ENCODE measurements at regions not wholly inside any gene's neighbourhood (a gene's known extent, or its start where the extent isn't known, plus 50 kb on each side); places are given as distances from the start of the nearest gene placed in this dataset.
A peak's percentile ranks its signal among the peaks of the same experiment; 100 is the strongest.

- no peak for DNase-seq (ENCODE audit: insufficient read length, low spot score)
- TF ChIP-seq POLR2A (IDR thresholded peaks at IDR 0.05; ENCODE audit: low read depth, low read length): no peak
- peak; percentile 43 for FAIRE-seq
Measured at GRCh38 chr18:60984510-60984909, 348.7 kb upstream of the CDH20 start.

GRCh38 chr18:60987963-60988362 lies 345.3 kb upstream of the CDH20 start:
- DNase-seq (ENCODE audit: insufficient read length, low spot score) (no peak), FAIRE-seq (no peak)
- TF ChIP-seq POLR2A (IDR thresholded peaks at IDR 0.05; ENCODE audit: low read depth, low read length): no peak

DNA sequence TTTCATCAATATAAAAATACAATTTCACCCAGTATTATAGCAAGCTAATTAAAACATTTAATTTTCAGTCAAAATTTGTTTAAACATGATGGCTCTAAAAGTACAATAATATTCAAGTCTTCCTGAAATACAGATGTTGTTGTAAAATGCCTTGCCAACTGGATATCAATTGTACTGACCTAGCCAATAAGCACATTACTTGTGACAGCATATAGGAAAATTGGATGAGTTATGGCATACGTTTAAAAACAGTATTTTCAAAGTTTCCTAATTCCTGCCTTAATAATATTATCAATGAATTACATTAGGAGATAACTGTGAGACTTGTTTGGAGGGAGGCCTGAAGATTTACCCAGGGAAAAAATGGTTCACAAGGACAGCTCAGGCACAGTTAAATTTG lies 336.9 kb upstream of the CDH20 start:
- FAIRE-seq: no peak
- no peak for TF ChIP-seq POLR2A (IDR thresholded peaks at IDR 0.05; ENCODE audit: low read depth, low read length)

GRCh38 chr18:60996822-60997221 lies 336.4 kb upstream of the CDH20 start:
- FAIRE-seq (no peak), DNase-seq (ENCODE audit: insufficient read length, low spot score) (no peak)
- TF ChIP-seq POLR2A (IDR thresholded peaks at IDR 0.05; ENCODE audit: low read depth, low read length): no peak

More for the DNA sequence above, 336.9 kb upstream of the CDH20 start:
- DNase-seq (ENCODE audit: insufficient read length, low spot score): no peak

DNA sequence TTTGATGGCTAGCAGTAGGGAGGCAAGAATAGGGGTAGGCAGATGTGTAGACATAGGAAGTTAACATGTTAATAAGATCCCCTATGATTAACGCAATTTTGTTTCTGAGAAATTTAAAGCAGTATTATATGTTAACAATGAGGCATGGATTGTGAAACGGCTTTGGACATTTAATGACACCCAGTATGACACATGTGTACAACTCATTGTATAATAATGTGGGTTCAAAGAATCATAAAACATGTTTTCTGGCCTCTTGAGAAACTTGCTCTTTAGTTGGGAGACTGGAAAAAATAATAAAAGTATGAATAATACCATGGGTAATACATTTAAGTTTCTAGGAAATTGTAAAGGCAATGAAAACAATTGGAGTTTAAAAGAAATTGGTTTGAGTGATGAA lies 332.1 kb upstream of the CDH20 start:
- no peak for TF ChIP-seq POLR2A (IDR thresholded peaks at IDR 0.05; ENCODE audit: low read depth, low read length)
- FAIRE-seq (no peak), DNase-seq (ENCODE audit: insufficient read length, low spot score) (no peak)

- TF ChIP-seq POLR2A (IDR thresholded peaks at IDR 0.05; ENCODE audit: low read depth, low read length): no peak
- FAIRE-seq (no peak), DNase-seq (ENCODE audit: insufficient read length, low spot score) (no peak)
Measured at GRCh38 chr18:61006687-61007224, 326.5 kb upstream of the CDH20 start.

DNA sequence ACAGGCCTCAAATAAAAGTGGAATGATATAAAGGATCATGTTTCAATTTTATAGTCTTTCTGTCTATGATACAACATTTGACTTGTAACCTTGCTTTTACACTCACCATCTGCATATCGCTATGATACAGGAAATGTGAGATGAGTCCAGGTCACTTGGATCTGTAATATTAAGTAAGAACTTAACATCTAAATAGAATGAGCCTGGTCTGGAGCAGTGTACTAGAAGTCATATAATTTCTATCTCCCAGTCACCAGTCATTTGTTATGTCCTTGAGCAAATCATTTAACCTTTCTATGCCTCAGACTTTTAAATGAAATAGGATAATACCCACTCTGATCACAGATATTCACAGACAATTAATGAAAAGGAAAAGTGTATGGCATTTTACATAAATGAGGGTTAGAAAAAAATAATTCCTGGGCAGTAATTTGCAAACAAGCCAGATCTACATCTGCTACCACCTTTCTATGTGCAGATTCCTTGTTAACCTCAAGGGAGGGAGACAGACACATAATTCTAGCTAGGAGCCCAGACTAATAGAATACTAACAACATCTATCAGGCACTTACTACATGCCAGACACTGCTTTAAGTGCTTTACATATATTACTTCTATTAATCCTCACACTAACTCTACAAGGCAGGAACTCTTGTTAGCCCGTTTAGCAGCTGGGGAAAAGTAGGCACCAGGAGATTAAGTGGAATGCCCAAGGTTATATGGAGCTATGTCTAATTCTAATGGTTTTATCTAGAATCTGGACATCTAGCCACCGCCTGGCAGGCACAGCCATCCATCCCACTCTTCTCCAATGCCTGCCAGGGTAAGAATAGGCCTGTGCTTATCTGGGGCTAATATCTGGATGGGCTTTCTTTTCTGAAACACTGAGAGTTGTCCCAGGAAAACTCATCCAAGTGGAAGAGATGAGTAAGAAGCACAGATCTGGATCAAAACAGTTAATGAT lies 313.6 kb upstream of the CDH20 start:
- TF ChIP-seq POLR2A (IDR thresholded peaks at IDR 0.05; ENCODE audit: low read depth, low read length): no peak
- no peak for FAIRE-seq
- no peak for DNase-seq (ENCODE audit: insufficient read length, low spot score)

DNA sequence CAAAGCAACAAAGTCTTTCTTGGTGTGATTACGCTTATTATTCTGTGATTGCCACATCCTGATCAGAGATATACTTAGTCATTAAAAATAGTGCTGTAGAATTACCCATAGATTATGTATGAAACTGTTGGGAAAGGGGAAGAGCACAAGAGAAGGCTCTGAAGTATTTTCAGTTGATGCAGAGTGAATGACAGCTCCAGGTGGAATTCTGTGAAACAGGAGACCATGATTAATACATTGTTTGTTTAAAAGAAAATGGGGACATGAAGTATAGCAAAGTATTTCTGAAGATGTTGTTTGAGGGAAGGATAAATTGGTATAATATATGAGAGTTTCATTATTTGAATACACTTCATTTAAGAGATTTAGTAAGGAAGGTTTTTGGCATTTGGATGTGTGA lies 307.6 kb upstream of the CDH20 start:
- no peak for FAIRE-seq
- no peak for TF ChIP-seq POLR2A (IDR thresholded peaks at IDR 0.05; ENCODE audit: low read depth, low read length)
- no peak for DNase-seq (ENCODE audit: insufficient read length, low spot score)

DNA sequence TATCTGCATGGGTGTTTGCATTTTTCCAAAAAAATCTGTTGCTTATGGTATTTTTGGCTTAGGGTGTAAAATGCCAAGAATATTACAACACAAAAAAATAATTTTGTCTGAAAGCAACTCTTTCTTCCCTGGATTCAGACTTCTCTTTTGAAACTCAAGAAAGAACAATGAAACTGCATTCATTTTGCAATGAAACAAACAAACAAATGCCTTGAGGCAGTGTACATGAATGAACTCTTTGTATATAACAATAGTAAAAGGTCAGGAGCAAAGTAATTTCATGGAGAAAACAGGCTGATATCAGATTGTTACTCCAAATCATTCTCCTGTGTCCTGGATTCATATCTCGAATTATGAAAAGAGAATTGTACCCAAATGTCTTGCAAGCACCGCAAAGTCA lies 301.6 kb upstream of the CDH20 start:
- no peak for TF ChIP-seq POLR2A (IDR thresholded peaks at IDR 0.05; ENCODE audit: low read depth, low read length)
- DNase-seq (ENCODE audit: insufficient read length, low spot score) (no peak), FAIRE-seq (no peak)

DNA sequence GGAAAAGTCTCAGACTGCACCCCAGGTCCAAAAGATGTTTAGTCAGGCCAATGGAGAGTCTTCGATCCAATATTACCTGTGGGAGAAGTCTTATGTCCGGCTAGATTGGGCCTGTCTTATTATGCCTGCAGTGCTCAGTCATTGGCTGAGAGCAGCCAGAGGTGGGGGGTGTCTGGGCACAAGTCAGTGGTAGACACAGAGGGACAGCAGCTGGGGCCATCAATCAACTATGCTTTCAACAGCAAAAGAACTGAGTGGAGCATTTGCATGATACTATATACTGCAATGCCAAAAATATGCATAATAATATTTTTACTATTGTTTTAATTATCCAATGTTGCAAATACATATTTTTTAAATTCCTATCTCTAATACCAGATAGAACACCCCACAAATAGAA lies 298.6 kb upstream of the CDH20 start:
- no peak for FAIRE-seq
- no peak for TF ChIP-seq POLR2A (IDR thresholded peaks at IDR 0.05; ENCODE audit: low read depth, low read length)
- DNase-seq (ENCODE audit: insufficient read length, low spot score): no peak

DNA sequence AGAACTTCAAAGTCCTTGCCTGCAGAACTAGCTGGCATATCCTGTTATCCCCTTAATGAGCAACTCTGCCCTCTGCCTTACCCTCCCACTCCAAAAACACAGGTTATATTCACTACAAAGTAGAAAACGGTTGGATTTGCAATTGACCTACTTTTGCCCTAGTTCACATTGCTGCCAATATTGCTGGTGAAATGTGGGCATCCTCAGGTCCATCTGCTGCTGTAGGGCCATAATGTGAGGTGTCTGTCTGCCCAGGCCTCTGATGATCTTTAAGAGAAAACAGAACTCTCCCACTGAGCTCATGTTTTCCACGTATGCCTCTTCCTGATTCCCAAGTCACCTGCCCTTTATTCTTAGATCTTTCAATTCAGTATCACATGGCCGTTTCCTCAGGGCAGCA lies 294.0 kb upstream of the CDH20 start:
- no peak for TF ChIP-seq POLR2A (IDR thresholded peaks at IDR 0.05; ENCODE audit: low read depth, low read length)
- DNase-seq (ENCODE audit: insufficient read length, low spot score) (no peak), FAIRE-seq (no peak)

- no peak for TF ChIP-seq POLR2A (IDR thresholded peaks at IDR 0.05; ENCODE audit: low read depth, low read length)
- FAIRE-seq (no peak), DNase-seq (ENCODE audit: insufficient read length, low spot score) (no peak)
Measured at GRCh38 chr18:61047794-61048193, 285.4 kb upstream of the CDH20 start.

GRCh38 chr18:61057443-61057842 lies 275.8 kb upstream of the CDH20 start:
- no peak for FAIRE-seq
- no peak for TF ChIP-seq POLR2A (IDR thresholded peaks at IDR 0.05; ENCODE audit: low read depth, low read length)
- no peak for DNase-seq (ENCODE audit: insufficient read length, low spot score)

- no peak for DNase-seq (ENCODE audit: insufficient read length, low spot score)
Measured at GRCh38 chr18:61062258-61062657, 271.0 kb upstream of the CDH20 start.

GRCh38 chr18:61064911-61065310 lies 268.3 kb upstream of the CDH20 start:
- no peak for FAIRE-seq
- no peak for TF ChIP-seq POLR2A (IDR thresholded peaks at IDR 0.05; ENCODE audit: low read depth, low read length)
- DNase-seq (ENCODE audit: insufficient read length, low spot score): no peak

More at GRCh38 chr18:61062258-61062657, 271.0 kb upstream of the CDH20 start:
- no peak for FAIRE-seq
- no peak for TF ChIP-seq POLR2A (IDR thresholded peaks at IDR 0.05; ENCODE audit: low read depth, low read length)
